ENCODE measurements at regions not wholly inside any gene's neighbourhood (a gene's known extent, or its start where the extent isn't known, plus 50 kb on each side); places are given as distances from the start of the nearest gene placed in this dataset.

DNA sequence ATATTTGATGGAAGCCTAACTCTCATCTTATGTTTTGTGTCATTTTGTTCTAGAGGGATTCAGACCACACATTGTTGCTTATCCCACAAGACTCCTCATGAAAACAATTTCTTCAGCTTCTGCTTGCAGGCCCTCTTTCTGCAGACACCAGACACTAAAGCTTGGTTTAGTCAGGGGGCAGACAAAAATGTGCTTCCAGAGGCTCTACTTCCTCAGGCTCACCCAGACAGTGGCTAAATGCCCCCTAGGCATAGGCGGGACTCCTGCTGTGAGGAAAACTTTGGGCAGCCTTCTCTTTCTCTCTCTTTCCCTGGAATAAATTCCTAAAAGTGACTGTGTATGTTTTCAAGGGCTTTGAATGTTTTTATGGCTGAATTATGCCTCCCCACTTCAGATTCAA is 435.4 kb upstream of the ATP11B start:
- TF ChIP-seq, protein P1, sequence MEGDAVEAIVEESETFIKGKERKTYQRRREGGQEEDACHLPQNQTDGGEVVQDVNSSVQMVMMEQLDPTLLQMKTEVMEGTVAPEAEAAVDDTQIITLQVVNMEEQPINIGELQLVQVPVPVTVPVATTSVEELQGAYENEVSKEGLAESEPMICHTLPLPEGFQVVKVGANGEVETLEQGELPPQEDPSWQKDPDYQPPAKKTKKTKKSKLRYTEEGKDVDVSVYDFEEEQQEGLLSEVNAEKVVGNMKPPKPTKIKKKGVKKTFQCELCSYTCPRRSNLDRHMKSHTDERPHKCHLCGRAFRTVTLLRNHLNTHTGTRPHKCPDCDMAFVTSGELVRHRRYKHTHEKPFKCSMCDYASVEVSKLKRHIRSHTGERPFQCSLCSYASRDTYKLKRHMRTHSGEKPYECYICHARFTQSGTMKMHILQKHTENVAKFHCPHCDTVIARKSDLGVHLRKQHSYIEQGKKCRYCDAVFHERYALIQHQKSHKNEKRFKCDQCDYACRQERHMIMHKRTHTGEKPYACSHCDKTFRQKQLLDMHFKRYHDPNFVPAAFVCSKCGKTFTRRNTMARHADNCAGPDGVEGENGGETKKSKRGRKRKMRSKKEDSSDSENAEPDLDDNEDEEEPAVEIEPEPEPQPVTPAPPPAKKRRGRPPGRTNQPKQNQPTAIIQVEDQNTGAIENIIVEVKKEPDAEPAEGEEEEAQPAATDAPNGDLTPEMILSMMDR (conservative IDR thresholded peaks at IDR 0.05): no peak
- TF ChIP-seq EZH2 (IDR thresholded peaks at IDR 0.05; ENCODE audit: low read depth): no peak

All from PC-9 (cell line).